GM23338 (cell line): ENCODE measurements at regions not wholly inside any gene's neighbourhood (a gene's known extent, or its start where the extent isn't known, plus 50 kb on each side); places are given as distances from the start of the nearest gene placed in this dataset.

Source experiments
- CTCF ChIP-seq, 2 experiments: fragments of 200-600 bp in 1 of 2; sonication (generic) in 1 of 2; conservative IDR thresholded peaks; 2 replicates each; pipeline versions ENCODE4 v1.5.1 to v1.6.1; 2016 to 2017; ENCODE audit warnings: antibody characterized with exemption in 2 of 2, low read depth in 2 of 2, mild to moderate bottlenecking in 2 of 2, moderate library complexity in 1 of 2
- EZH2 ChIP-seq: fragments of 200-600 bp; sonication (generic); IDR thresholded peaks from one replicate; pipeline ENCODE4 v1.8.0; 2017; ENCODE audit warnings: antibody characterized with exemption, mild to moderate bottlenecking, low read depth; ENCODE audit not compliant: unreplicated experiment
- EZH2phosphoT487 ChIP-seq: fragments of 200-600 bp; sonication (generic); IDR thresholded peaks from one replicate; pipeline ENCODE4 v1.8.1; 2018; ENCODE audit warnings: antibody characterized with exemption; ENCODE audit not compliant: unreplicated experiment
- JUNB ChIP-seq: IDR thresholded peaks from one replicate; pipeline ENCODE4 v1.6.1; 2016; ENCODE audit warnings: antibody characterized with exemption; ENCODE audit not compliant: unreplicated experiment
- POLR2AphosphoS5 ChIP-seq: IDR thresholded peaks from 2 replicates; pipeline ENCODE4 v1.6.1; 2016; ENCODE audit warnings: antibody characterized with exemption, low read depth

- no peak for TF ChIP-seq JUNB
- TF ChIP-seq EZH2phosphoT487, result no peak
- TF ChIP-seq CTCF (conservative IDR thresholded peaks at IDR 0.05; ENCODE audit: low read depth in 2 of 2), result no peak
- no peak for TF ChIP-seq POLR2AphosphoS5
- no peak for TF ChIP-seq EZH2
These were observed 327.3 kb upstream of the SATB1 start for GRCh38 chr3:18752273-18752934.
